PC-3 (cell line): ENCODE measurements at regions not wholly inside any gene's neighbourhood (a gene's known extent, or its start where the extent isn't known, plus 50 kb on each side); places are given as distances from the start of the nearest gene placed in this dataset.
A peak's percentile ranks its signal among the peaks of the same experiment; 100 is the strongest.

Experiments used
- ATAC-seq: fragments of 200-7000 bp; cut with Tn5 transposase; 2 replicates; pipeline ENCODE4 v1.9.1; 2020; ENCODE audit warnings: mild to moderate bottlenecking, moderate library complexity
- BruUV-seq: library from RNA; stranded (reverse); fragments of 400-500 nt; replicated peaks from 2 replicates; lab custom pipeline; 2021; lab: Mats Ljungman, UMichigan
- CTCF ChIA-PET: fragments of 300-600 bp; sonication (Branson Sonifier 250); formaldehyde crosslinking; loops from one replicate; lab custom pipeline; 2022; ENCODE audit warnings: antibody characterized with exemption; lab: Charles Lee
- POLR2A ChIA-PET: fragments of 300-600 bp; sonication (Branson Sonifier 250); formaldehyde crosslinking; loops from one replicate; lab custom pipeline; 2022; ENCODE audit warnings: antibody characterized with exemption; ENCODE audit not compliant: unreplicated experiment; lab: Charles Lee
- DNase-seq: peaks from one replicate; pipeline ENCODE4 v3.0.0-alpha.2; 2015
- H2AFZ ChIP-seq: fragments of 300-600 bp; sonication (generic); 2 replicates; pipeline ENCODE4 v1.6.0; 2016; ENCODE audit warnings: antibody characterized with exemption, low read length
- H3F3A ChIP-seq: fragments of 300-600 bp; sonication (generic); one replicate; pipeline ENCODE4 v1.6.0; 2017; ENCODE audit warnings: antibody characterized with exemption, low read length, control low read depth, mild to moderate bottlenecking; ENCODE audit not compliant: unreplicated experiment
- H3K27ac ChIP-seq: fragments of 300-600 bp; sonication (generic); 2 replicates; pipeline ENCODE4 v1.5.1; 2016; ENCODE audit warnings: mild to moderate bottlenecking, low read length
- H3K27me3 ChIP-seq: fragments of 300-600 bp; sonication (generic); 2 replicates; pipeline ENCODE4 v1.6.1; 2016; ENCODE audit warnings: low read length, mixed read lengths
- H3K36me3 ChIP-seq: fragments of 300-600 bp; sonication (generic); 2 replicates; pipeline ENCODE4 v1.6.1; 2016; ENCODE audit warnings: low read depth, mixed run types, low read length, mixed read lengths
- H3K4me1 ChIP-seq: fragments of 300-600 bp; sonication (generic); 2 replicates; pipeline ENCODE4 v1.5.1; 2016; ENCODE audit warnings: low read length; ENCODE audit not compliant: insufficient read depth
- H3K4me2 ChIP-seq: fragments of 300-600 bp; sonication (generic); 2 replicates; pipeline ENCODE4 v1.6.0; 2016; ENCODE audit warnings: low read length
- H3K4me3 ChIP-seq: fragments of 300-600 bp; sonication (generic); 2 replicates; pipeline ENCODE4 v1.5.1; 2016; ENCODE audit warnings: mild to moderate bottlenecking, low read length, mixed read lengths
- H3K79me2 ChIP-seq: fragments of 300-600 bp; sonication (generic); 2 replicates; pipeline ENCODE4 v1.6.1; 2017; ENCODE audit warnings: low read length, mixed read lengths
- H3K9ac ChIP-seq: fragments of 300-600 bp; sonication (generic); 2 replicates; pipeline ENCODE4 v1.6.0; 2016; ENCODE audit warnings: mild to moderate bottlenecking, low read length
- H3K9me2 ChIP-seq: fragments of 300-600 bp; sonication (generic); replicated peaks from 2 replicates; pipeline ENCODE4 v1.6.1; 2016; ENCODE audit warnings: mixed run types, low read length, mixed read lengths
- H3K9me3 ChIP-seq: fragments of 300-600 bp; sonication (generic); 2 replicates; pipeline ENCODE4 v1.6.1; 2016; ENCODE audit warnings: low read length, mixed read lengths
- H4K20me1 ChIP-seq: fragments of 300-600 bp; sonication (generic); 2 replicates; pipeline ENCODE4 v1.6.1; 2016; ENCODE audit warnings: low read length, mixed read lengths
- EZH2 ChIP-seq: fragments of 300-600 bp; sonication (generic); IDR thresholded peaks from one replicate; pipeline ENCODE4 v1.6.1; 2017; ENCODE audit warnings: antibody characterized with exemption, mild to moderate bottlenecking, low read length; ENCODE audit not compliant: unreplicated experiment
- EZH2phosphoT487 ChIP-seq: fragments of 300-600 bp; sonication (generic); IDR thresholded peaks from 2 replicates; pipeline ENCODE4 v1.6.1; 2018; ENCODE audit warnings: mild to moderate bottlenecking, antibody characterized with exemption, low read length, borderline replicate concordance
- intact Hi-C: fragments of 100-400 bp; cut with micrococcal nuclease; formaldehyde crosslinking; loops from 2 replicates; pipeline ENCODE4 v1.9.0; 2023
- TF ChIP-seq, protein P1 (sequence below): fragments of 300-600 bp; sonication (generic); conservative IDR thresholded peaks from 2 replicates; pipeline ENCODE4 v1.5.1; 2017; ENCODE audit warnings: antibody characterized with exemption, low read depth, mild to moderate bottlenecking, low read length

DNA sequence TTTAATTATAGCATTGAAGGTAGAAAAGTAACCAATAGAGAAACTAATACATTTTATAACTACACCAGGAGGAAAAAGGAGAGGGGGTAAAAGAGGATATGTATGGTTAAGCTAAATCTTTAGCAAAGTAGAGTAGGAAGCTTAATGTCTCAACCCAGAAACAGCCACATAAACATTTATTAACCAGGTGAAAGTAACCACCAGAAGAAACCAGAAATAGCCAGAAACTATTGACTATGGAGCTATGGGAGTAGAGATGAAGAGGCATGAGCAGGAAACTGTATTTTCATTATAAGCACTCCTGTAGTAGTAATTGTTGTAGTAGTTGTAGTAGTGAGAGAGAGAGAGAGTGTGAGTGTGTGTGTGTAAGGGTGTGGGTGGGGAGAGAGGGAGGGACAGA, 617.5 kb upstream of the CHAC2 start:
- H4K20me1 ChIP-seq, result no peaks in the 10 kb centered on the region
- ChIA-PET POLR2A (no interaction called here), CTCF (interaction anchor here (0.6 kb wide), 1 partner anchor 131 kb away, joined by 3 read pairs; no protein-coding TSS in a partner anchor)
- no peaks in the 10 kb centered on the region for H3K9me2 ChIP-seq
- ATAC-seq (no peak), DNase-seq (no peak)
- H3K4me2 ChIP-seq, result no peak overlapping the region
- TF ChIP-seq, protein P1, sequence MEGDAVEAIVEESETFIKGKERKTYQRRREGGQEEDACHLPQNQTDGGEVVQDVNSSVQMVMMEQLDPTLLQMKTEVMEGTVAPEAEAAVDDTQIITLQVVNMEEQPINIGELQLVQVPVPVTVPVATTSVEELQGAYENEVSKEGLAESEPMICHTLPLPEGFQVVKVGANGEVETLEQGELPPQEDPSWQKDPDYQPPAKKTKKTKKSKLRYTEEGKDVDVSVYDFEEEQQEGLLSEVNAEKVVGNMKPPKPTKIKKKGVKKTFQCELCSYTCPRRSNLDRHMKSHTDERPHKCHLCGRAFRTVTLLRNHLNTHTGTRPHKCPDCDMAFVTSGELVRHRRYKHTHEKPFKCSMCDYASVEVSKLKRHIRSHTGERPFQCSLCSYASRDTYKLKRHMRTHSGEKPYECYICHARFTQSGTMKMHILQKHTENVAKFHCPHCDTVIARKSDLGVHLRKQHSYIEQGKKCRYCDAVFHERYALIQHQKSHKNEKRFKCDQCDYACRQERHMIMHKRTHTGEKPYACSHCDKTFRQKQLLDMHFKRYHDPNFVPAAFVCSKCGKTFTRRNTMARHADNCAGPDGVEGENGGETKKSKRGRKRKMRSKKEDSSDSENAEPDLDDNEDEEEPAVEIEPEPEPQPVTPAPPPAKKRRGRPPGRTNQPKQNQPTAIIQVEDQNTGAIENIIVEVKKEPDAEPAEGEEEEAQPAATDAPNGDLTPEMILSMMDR, result no peak
- TF ChIP-seq EZH2phosphoT487 (no peak), EZH2 (no peak)
- no peaks in the 10 kb centered on the region for H3K4me1 ChIP-seq
- H3K27me3 ChIP-seq, result no peaks in the 10 kb centered on the region
- no peaks in the 10 kb centered on the region for H3K79me2 ChIP-seq
- H3K9ac ChIP-seq, result no peak overlapping the region
- no peaks in the 10 kb centered on the region for H3K9me3 ChIP-seq
- no peak overlapping the region for H3K4me3 ChIP-seq
- no peak overlapping the region for H3K27ac ChIP-seq
- no TSS peak for BruUV-seq
- no peaks in the 10 kb centered on the region for H3F3A ChIP-seq
- intact Hi-C loops, result no loop called here
- H3K36me3 ChIP-seq, result no peaks in the 10 kb centered on the region
- no peak overlapping the region for H2AFZ ChIP-seq

DNA sequence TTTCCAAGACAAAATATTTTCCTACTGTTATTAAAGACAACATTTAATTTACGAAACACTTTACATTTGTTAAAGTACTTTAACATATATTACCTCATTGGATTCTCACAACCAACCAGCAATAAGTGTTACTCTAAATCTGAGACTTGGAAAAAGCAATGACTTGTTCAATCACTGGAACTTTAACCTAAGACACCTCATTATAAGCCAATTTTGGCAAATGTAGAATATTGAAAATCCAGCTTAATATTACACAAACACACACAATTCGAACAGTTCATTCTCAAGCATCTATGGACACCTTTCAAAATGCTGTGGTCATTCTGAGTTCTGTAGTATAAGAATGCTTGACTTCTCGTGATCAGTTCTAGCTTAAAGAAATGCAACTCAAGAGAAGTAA, 619.4 kb upstream of the CHAC2 start:
- POLR2A ChIA-PET, result no interaction called here
- H2AFZ ChIP-seq, result no peak overlapping the region
- H3K36me3 ChIP-seq, result no peaks in the 10 kb centered on the region
- H3K79me2 ChIP-seq, result no peaks in the 10 kb centered on the region
- no peaks in the 10 kb centered on the region for H3F3A ChIP-seq
- no peaks in the 10 kb centered on the region for H3K4me1 ChIP-seq
- H3K27me3 ChIP-seq, result no peaks in the 10 kb centered on the region
- no peaks in the 10 kb centered on the region for H4K20me1 ChIP-seq
- CTCF ChIA-PET, result no interaction called here
- no peak overlapping the region for H3K4me2 ChIP-seq
- H3K27ac ChIP-seq, result no peak overlapping the region
- no peak overlapping the region for H3K4me3 ChIP-seq
- ATAC-seq, result no peak
- no peak overlapping the region for H3K9ac ChIP-seq
- intact Hi-C loops, result no loop called here
- no peak for DNase-seq
- H3K9me2 ChIP-seq, result no peaks in the 10 kb centered on the region
- TF ChIP-seq EZH2 (no peak), EZH2phosphoT487 (no peak)
- TF ChIP-seq, protein P1, result no peak
- no peaks in the 10 kb centered on the region for H3K9me3 ChIP-seq
- no TSS peak for BruUV-seq

DNA sequence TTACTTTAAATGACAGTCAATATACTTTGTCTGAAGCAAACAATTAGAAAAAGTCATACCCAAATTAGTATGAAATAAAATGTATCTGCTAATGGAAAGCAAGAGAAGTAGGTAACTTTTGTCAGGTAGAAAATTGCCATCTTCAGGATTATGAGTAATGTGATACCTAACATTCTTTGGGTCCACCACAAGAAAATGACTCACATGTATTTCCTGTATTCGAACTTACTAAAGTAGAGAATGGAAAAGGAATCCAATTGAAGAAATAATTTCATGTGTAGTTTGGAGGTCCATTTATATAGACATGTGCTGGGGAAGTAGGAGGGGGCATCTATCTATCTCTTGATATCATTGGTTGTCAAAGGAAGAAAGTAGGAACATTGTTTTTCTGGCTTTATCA, 636.2 kb upstream of the CHAC2 start:
- intact Hi-C loops, result loop anchor here (2.0 kb wide), 2 partner anchors 27 to 73 kb away; no protein-coding TSS in a partner anchor
- Histone ChIP-seq H4K20me1 (no peaks in the 10 kb centered on the region), H3K79me2 (no peaks in the 10 kb centered on the region), H3K27me3 (no peaks in the 10 kb centered on the region), H3K27ac (peak overlapping the region; percentile 87), H3K4me1 (peaks cover 32% of the 10 kb centered on the region), H3K9me2 (no peaks in the 10 kb centered on the region), H3F3A (peaks cover 12% of the 10 kb centered on the region), H3K9ac (peak overlapping the region; percentile 28), H3K4me2 (peak overlapping the region; percentile 72), H3K36me3 (no peaks in the 10 kb centered on the region), H3K9me3 (no peaks in the 10 kb centered on the region), H3K4me3 (peak overlapping the region; percentile 23), H2AFZ (no peak overlapping the region)
- ATAC-seq (peak; percentile 67), DNase-seq (peak; percentile 82)
- CTCF ChIA-PET, result no interaction called here
- POLR2A ChIA-PET, result no interaction called here
- TF ChIP-seq EZH2 (no peak), EZH2phosphoT487 (no peak)
- TF ChIP-seq, protein P1, result no peak
- no TSS peak for BruUV-seq
